ENCODE measurements at regions not wholly inside any gene's neighbourhood (a gene's known extent, or its start where the extent isn't known, plus 50 kb on each side); places are given as distances from the start of the nearest gene placed in this dataset.

- Histone ChIP-seq H3K9me3 (peaks cover 0 to 8% (median 0%) of the 10 kb centered on the region in 11 donors), H3K4me1 (peaks cover 0 to 23% (median 4%) of the 10 kb centered on the region in 9 donors), H3K27me3 (no peaks in the 10 kb centered on the region), H3K27ac (no peak overlapping the region), H3K4me3 (no peak overlapping the region), H3K36me3 (no peaks in the 10 kb centered on the region)
- no peak for TF ChIP-seq CTCF (IDR thresholded peaks at IDR 0.05)
- DNase-seq (no peak), ATAC-seq (no peak)
- intact Hi-C loops (cut with DNase I) = loop anchor here in 1 of 10 donors (5.0 kb wide), 1 partner anchor 698 kb away; no protein-coding TSS in a partner anchor
Measured at GRCh38 chr13:50735071-50735470, 108.4 kb downstream of the DLEU7 start.

- WGBS, 2 donors = 61 to 88% methylated on average over 3 of the region's 3 CpGs
- Histone ChIP-seq H3K27ac (no peak overlapping the region), H3K9me3 (peaks cover 0 to 8% (median 0%) of the 10 kb centered on the region in 11 donors), H3K27me3 (no peaks in the 10 kb centered on the region), H3K4me1 (no peaks in the 10 kb centered on the region), H3K4me3 (no peak overlapping the region), H3K36me3 (no peaks in the 10 kb centered on the region)
- ATAC-seq (no peak), DNase-seq (no peak)
- intact Hi-C loops (cut with DNase I) = no loop called here
- no peak for TF ChIP-seq CTCF (IDR thresholded peaks at IDR 0.05)
Measured at GRCh38 chr13:50740052-50740741, 103.3 kb downstream of the DLEU7 start.

- Histone ChIP-seq H3K27ac (no peak overlapping the region), H3K4me3 (no peak overlapping the region), H3K27me3 (no peaks in the 10 kb centered on the region), H3K9me3 (peaks cover 0 to 8% (median 0%) of the 10 kb centered on the region in 11 donors), H3K36me3 (no peaks in the 10 kb centered on the region), H3K4me1 (no peaks in the 10 kb centered on the region)
- no peak for DNase-seq
- WGBS, 2 donors = 92 to 97% methylated on average over 2 of the region's 2 CpGs
- no peak for TF ChIP-seq CTCF (IDR thresholded peaks at IDR 0.05)
- no peak for ATAC-seq
- intact Hi-C loops (cut with DNase I) = no loop called here
Measured at GRCh38 chr13:50742353-50742752, 101.1 kb downstream of the DLEU7 start.

GRCh38 chr13:50742968-50743367 lies 100.5 kb downstream of the DLEU7 start:
- H3K27me3 ChIP-seq = no peaks in the 10 kb centered on the region
- intact Hi-C loops (cut with DNase I) = no loop called here
- H3K4me3 ChIP-seq = no peak overlapping the region
- H3K36me3 ChIP-seq = no peaks in the 10 kb centered on the region
- no peaks in the 10 kb centered on the region for H3K4me1 ChIP-seq
- no peak for TF ChIP-seq CTCF (IDR thresholded peaks at IDR 0.05)
- no peak overlapping the region for H3K27ac ChIP-seq
- DNase-seq (no peak), ATAC-seq (no peak)
- H3K9me3 ChIP-seq = peaks cover 0 to 8% (median 0%) of the 10 kb centered on the region in 11 donors
